ENCODE measurements at regions not wholly inside any gene's neighbourhood (a gene's known extent, or its start where the extent isn't known, plus 50 kb on each side); places are given as distances from the start of the nearest gene placed in this dataset.
"Not testable (repeated sequence)": the region's sequence is repeated elsewhere in the genome, so short reads cannot be mapped to it uniquely, and the experiment has no call there.

- DNase-seq, result no peak
Observed at GRCh38 chr2:89797320-89798038, 1106.0 kb downstream of the RPIA start.

GRCh38 chr2:89801207-89801606 lies 1109.7 kb downstream of the RPIA start:
- not testable (repeated sequence) for DNase-seq

DNA sequence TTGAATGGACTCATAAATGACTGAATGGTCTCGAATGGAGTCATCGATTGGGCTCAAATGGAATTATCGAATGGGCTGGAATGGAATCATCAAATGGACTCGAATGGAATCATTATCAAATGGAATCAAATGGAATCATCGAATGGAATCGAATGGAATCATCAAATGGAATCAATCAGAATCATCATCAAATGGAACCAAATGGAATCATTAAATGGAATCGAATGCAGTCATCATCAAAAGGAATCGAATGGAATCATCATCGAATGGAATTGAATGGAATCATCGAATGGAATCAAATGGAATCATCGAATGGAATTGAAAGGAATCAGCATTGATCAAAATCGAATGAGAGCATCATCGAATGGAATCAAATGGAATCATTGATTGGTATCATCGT lies 1114.9 kb downstream of the RPIA start:
- DNase-seq, result not testable (repeated sequence)

DNA sequence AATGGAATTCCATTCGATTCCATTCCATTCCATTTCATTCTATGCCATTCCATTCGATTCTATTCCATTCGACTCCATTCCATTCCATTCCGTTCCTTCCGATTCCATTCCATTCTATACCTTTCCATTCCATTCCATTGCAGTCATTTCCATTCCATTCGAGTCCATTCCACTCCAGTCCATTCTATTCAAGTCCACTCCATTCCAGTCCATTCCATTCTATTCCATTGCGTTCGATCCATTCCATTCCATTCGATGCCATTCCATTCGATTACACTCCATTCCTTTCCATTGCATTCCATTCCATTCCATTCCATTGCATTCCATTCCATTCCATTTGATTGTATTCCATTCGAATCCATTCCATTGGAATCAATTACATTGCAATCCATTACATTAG lies 1119.8 kb downstream of the RPIA start:
- no peak for DNase-seq

GRCh38 chr2:89811910-89812309 lies 1120.4 kb downstream of the RPIA start:
- DNase-seq, result not testable (repeated sequence)

GRCh38 chr2:89814359-89814758 lies 1122.9 kb downstream of the RPIA start:
- DNase-seq, result not testable (repeated sequence)

DNA sequence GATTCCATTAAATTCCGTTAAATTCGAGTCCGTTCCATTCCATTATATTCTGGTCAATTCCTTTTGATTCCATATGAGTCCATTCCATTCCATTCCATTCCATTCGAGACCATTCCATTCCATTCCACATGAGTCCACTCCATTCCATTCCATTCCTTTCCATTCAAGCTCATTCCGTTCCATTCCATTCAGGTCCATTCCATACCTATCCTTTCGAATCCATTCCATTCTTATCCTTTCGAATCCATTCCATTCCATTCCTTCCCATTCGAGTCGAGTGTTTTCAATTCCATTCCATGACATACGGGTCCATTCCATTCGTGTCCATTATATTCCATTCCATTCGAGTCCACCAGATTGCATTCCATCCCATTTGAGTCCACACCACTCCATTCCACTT lies 1127.4 kb downstream of the RPIA start:
- DNase-seq, result no peak

DNA sequence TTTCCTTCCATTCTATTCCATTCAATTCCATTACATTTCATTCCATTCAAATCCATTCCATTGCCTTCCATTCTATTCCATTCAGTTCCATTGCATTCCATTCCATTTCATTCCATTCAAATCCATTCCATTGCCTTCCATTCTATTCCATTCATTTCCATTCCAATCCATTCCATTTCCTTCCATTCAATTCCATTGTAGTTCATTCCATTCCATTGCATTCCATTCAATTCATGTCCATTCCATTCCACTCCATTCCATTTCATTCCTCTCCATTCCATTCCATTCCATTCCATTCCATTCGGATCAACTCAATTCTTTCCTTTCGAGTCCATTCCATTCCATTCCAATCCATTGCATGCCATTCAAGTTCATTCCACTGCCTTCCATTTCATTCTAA lies 1128.3 kb downstream of the RPIA start:
- DNase-seq, result no peak

DNA sequence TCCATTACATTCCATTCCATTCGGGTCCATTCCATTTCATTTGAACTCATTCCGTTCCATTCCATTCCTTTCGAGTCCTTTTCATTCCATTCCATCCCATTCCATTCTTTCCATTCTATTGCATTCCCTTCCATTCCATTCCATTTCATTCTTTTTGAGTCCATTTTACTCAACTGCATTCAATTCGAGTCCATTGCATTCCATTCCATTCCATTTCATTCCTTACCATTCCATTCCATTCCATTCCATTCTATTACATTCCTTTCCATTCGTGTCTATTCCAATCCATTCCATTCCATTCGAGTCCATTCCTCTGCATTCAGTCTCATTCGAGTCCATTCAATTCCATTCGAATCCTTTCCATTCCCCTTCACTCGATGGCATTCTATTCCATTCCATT lies 1128.8 kb downstream of the RPIA start:
- DNase-seq, result no peak

DNA sequence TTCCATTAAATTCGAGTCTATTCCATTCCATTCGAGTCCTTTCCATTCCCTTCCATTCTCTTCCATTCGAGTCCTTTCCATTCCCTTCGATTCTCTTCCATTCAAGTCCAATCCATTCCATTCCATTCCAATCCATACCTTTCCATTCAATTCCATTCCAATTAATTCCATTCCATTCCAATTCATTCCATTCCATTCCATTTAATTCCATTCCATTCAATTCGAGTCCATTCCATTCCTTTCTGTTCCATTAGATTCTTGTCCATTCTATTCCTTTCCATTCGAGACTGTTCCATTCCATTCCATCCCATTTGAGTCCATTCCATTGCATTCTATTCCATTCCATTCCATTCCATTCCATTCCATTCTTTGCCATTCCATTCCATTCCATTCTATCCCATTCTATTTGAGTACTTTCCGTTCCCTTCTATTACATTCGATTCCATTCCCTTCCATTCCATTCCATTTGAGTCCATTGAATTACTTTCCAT lies 1130.0 kb downstream of the RPIA start:
- DNase-seq, result no peak

DNA sequence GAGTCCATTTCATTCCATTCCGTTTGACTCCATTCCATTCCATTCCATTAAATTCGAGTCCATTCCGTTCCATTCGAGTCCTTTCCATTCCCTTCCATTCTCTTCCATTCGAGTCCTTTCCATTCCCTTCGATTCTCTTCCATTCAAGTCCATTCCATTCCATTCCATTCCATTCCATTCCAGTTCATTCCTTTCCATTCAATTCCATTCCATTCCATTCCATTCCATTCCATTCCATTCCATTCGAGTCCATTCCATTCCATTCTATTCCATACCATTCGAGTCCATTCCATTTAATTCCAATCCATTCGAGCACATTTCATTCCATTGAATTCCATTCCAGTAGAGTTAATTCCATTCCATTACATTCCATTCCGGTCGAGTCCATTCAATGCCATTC lies 1130.9 kb downstream of the RPIA start:
- not testable (repeated sequence) for DNase-seq

DNA sequence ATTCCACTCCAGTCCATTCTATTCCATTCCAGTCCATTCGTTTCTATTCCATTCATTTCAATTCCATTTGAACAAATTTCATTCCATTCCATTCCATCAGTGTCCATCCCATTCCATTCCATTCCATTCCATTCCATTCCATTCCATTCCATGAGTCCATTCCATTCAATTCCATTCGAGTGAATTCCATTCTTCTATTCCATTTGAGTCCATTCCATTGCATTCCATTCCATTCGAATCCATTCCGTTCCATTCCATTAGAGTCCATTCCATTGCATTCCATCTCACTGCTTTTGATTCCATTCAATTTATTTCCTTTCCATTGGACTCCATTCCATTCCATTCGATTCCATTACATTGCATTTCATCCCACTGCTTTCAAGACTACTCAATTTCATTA lies 1132.1 kb downstream of the RPIA start:
- DNase-seq, result no peak

- DNase-seq, result no peak
Observed at GRCh38 chr2:89825034-89825433, 1133.6 kb downstream of the RPIA start.

GRCh38 chr2:89826741-89827140 lies 1135.3 kb downstream of the RPIA start:
- DNase-seq, result not testable (repeated sequence)

DNA sequence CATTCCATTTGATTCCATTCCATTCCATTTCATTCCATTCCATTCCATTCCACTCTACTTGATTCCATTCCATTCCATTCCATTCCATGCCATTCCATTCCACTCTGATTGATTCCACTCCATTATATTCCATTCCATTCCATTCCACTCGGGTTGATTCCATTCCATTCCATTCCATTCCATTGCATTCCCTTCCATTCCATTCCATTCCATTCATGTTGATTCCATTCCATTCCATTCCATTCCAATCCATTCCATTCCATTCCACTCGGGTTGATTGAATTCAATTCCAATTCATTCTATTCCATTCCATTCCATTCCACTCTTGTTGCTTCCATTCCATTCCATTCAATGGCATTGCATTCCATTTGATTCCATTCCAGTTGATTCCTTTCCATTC lies 1136.4 kb downstream of the RPIA start:
- DNase-seq, result not testable (repeated sequence)

DNA sequence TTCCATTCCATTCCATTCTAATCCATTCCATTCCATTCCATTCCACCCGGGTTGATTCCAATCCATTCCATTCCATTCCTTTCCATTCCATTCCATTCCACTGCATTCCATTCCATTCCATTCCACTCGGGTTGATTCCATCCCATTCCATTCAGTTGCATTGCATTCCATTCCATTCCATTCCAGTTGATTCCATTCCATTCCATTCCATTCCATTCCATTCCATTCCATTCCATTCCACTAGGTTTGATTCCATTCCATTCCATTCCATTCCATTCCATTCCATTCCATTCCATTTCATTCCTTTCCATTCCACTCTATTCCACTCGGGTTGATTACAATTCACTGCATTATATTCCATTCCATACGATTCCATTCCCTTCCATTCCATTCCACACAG lies 1136.9 kb downstream of the RPIA start:
- DNase-seq, result not testable (repeated sequence)

- not testable (repeated sequence) for DNase-seq
Observed at GRCh38 chr2:89828961-89829631, 1137.6 kb downstream of the RPIA start.

GRCh38 chr2:89829828-89830227 lies 1138.4 kb downstream of the RPIA start:
- no peak for DNase-seq

DNA sequence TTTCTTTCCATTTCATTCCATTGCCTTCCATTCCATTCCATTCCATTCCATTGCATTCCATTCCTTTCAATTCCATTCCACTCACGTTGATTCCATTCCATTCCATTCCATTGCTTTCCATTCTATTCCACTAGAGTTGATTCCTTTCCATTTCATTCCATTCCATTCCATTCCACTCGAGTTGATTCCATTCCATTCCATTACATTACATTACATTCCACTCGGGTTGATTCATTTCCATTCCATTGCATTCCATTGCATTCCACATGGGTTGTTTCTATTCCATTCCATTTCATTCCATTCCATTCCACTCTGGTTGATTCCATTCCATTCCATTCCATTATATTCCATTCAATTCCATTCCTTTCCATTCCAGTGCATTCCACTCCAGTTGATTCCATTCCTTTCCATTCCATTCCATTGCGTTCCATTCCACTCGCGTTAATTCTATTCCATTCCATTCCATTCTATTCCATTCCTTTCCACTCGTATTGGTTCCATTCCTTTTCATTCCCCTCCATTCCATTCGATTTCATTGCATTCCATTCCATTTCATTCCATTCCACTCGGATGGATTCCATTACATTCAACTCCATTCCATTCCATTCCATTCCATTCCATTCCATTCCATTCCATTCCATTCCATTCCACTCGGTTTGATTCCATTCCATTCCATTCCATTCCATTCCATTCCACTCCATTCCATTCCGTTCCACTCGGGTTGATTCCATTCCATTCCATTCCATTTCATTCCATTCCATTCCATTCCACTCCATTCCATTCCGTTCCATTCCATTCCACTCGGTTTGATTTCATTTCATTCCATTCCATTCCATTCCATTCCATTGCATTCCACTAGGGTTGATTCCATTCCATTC lies 1139.1 kb downstream of the RPIA start:
- DNase-seq, result not testable (repeated sequence)

DNA sequence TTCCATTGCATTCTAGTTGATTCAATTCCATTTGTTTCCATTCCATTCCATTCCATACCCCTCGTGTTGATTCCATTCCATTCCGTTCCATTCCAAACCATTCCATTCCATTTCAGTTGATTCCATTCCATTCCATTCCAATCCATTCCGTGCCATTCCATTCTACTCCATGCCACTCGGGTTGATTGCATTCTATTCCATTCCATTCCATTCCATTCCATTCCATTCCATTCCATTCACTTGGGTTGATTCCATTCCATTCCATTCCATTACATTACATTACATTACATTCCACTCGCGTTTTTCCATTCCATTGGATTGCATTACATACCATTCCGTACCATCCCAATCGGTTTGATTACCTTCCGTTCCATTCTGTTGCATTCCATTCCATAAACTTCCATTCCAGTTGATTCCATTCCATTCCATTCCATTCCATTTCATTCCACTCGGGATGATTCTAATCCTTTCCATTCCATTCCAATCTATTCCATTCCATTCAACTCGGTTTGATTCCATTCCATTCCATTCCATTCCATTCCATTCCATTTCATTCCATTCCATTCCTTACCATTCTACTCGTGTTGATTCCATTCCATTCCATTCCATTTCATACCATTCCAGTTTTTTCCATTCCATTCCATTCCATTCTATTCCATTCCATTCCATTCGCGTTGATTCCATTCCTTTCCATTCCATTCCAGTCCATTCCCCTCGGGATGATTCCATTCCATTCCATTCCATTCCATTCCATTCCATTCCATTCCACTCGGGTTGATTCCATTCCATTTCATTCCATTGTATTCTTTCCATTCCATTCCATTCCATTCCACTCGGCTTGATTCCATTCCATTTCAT lies 1140.4 kb downstream of the RPIA start:
- DNase-seq, result no peak

GRCh38 chr2:89833116-89833779 lies 1141.8 kb downstream of the RPIA start:
- no peak for DNase-seq

GRCh38 chr2:89833780-89834117 lies 1142.3 kb downstream of the RPIA start:
- no peak for DNase-seq

Measured in NCI-H1105 treated with DMSO at 0.1 percent for 48 hours (cell line).